ENCODE measurements at regions not wholly inside any gene's neighbourhood (a gene's known extent, or its start where the extent isn't known, plus 50 kb on each side); places are given as distances from the start of the nearest gene placed in this dataset.
A peak's percentile ranks its signal among the peaks of the same experiment; 100 is the strongest.

GRCh38 chr2:102922321-102922720, 160.5 kb downstream of the TMEM182 start:
- H3K4me3 ChIP-seq (ENCODE audit: low read length) = no peak overlapping the region
- no peak overlapping the region for H3K27ac ChIP-seq (ENCODE audit: low read depth, low read length)
- H3K9ac ChIP-seq (ENCODE audit: low read length) = no peak overlapping the region
- no peaks in the 10 kb centered on the region for H3K4me1 ChIP-seq (ENCODE audit: control insufficient read depth, insufficient read depth, low read length)
- H3K27me3 ChIP-seq (ENCODE audit: control insufficient read depth, insufficient read depth, low read length) = no peaks in the 10 kb centered on the region
- H3K36me3 ChIP-seq (ENCODE audit: control insufficient read depth, insufficient read depth, low read length) = no peaks in the 10 kb centered on the region

DNA sequence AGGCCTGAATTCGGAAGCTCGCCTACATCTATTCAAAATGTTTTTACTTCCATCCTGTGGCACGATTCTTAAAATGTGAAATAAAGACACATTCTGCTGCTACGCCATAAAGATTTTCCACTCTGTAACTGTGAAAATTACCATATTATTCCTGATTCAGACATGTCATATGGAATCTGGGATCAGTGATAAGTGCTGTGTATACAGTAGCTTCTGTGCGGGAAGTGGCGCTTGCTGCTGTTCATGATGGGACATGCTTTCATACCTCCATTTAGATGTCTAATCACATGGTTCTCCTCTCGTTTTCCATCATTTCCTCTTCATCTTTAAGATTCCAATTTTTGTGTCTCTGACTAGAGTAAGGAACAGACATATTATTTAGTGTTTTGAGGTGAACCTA, 163.2 kb downstream of the TMEM182 start:
- no peaks in the 10 kb centered on the region for H3K27me3 ChIP-seq (ENCODE audit: control insufficient read depth, insufficient read depth, low read length)
- no peaks in the 10 kb centered on the region for H3K36me3 ChIP-seq (ENCODE audit: control insufficient read depth, insufficient read depth, low read length)
- no peak overlapping the region for H3K4me3 ChIP-seq (ENCODE audit: low read length)
- no peak overlapping the region for H3K9ac ChIP-seq (ENCODE audit: low read length)
- H3K4me1 ChIP-seq (ENCODE audit: control insufficient read depth, insufficient read depth, low read length) = no peaks in the 10 kb centered on the region
- H3K27ac ChIP-seq (ENCODE audit: low read depth, low read length) = no peak overlapping the region

DNA sequence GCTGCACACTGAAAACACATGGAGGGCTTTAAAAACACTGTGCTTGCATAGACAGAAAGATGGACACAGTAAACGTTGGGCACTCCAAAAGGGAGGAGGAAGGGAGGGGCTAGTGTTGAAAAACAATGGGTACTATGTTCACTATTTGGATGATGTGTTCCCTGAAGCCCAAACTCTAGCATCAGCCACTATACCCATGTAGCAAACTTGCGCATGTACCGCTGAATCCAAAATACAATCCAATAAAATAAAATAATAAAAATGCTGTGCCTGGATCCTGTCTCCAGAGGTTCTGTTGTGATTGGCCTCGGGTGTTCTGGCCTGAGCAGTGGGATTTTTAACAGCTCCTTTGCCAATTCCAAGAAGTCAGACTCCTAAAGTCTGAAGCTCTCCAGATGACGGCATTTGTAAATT, 166.0 kb downstream of the TMEM182 start:
- Histone ChIP-seq H3K9ac (ENCODE audit: low read length) (no peak overlapping the region), H3K27ac (ENCODE audit: low read depth, low read length) (peak overlapping the region; percentile 60), H3K36me3 (ENCODE audit: control insufficient read depth, insufficient read depth, low read length) (no peaks in the 10 kb centered on the region), H3K4me3 (ENCODE audit: low read length) (no peak overlapping the region), H3K27me3 (ENCODE audit: control insufficient read depth, insufficient read depth, low read length) (no peaks in the 10 kb centered on the region), H3K4me1 (ENCODE audit: control insufficient read depth, insufficient read depth, low read length) (no peaks in the 10 kb centered on the region)

DNA sequence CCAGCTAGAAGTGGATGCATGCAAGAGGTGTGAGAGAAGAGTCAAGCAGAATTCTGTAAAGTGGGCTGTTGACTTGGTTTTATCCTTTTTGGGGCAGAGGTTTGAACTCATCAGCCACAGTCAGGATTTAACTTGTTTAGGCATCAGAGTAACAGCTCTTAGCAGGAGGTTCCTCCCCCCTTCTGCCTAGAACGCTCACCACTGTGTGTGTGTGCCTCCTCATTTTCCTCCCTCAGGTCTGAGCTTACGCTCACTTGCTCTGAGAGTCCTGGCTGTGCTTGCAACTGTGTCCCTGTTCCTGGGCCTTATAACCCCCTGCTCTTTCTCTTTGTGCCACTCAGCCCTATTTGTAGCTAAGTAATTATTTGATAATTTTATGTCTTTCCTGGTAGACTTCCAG, 167.9 kb downstream of the TMEM182 start:
- Histone ChIP-seq H3K9ac (ENCODE audit: low read length) (no peak overlapping the region), H3K4me3 (ENCODE audit: low read length) (no peak overlapping the region), H3K36me3 (ENCODE audit: control insufficient read depth, insufficient read depth, low read length) (no peaks in the 10 kb centered on the region)

GRCh38 chr2:102932501-102932900, 170.7 kb downstream of the TMEM182 start:
- H3K27me3 ChIP-seq (ENCODE audit: control insufficient read depth, insufficient read depth, low read length) = no peaks in the 10 kb centered on the region
- H3K36me3 ChIP-seq (ENCODE audit: control insufficient read depth, insufficient read depth, low read length) = no peaks in the 10 kb centered on the region
- H3K9ac ChIP-seq (ENCODE audit: low read length) = no peak overlapping the region
- H3K4me3 ChIP-seq (ENCODE audit: low read length) = no peak overlapping the region
- no peak overlapping the region for H3K27ac ChIP-seq (ENCODE audit: low read depth, low read length)
- no peaks in the 10 kb centered on the region for H3K4me1 ChIP-seq (ENCODE audit: control insufficient read depth, insufficient read depth, low read length)

More for the DNA sequence above, 167.9 kb downstream of the TMEM182 start:
- Histone ChIP-seq H3K27me3 (ENCODE audit: control insufficient read depth, insufficient read depth, low read length) (no peaks in the 10 kb centered on the region), H3K27ac (ENCODE audit: low read depth, low read length) (no peak overlapping the region), H3K4me1 (ENCODE audit: control insufficient read depth, insufficient read depth, low read length) (no peaks in the 10 kb centered on the region)

- H3K27me3 ChIP-seq (ENCODE audit: control insufficient read depth, insufficient read depth, low read length) = no peaks in the 10 kb centered on the region
- no peaks in the 10 kb centered on the region for H3K4me1 ChIP-seq (ENCODE audit: control insufficient read depth, insufficient read depth, low read length)
These were observed 177.4 kb downstream of the TMEM182 start for GRCh38 chr2:102939207-102939606.

GRCh38 chr2:102940684-102941083, 178.9 kb downstream of the TMEM182 start:
- Histone ChIP-seq H3K4me1 (ENCODE audit: control insufficient read depth, insufficient read depth, low read length) (no peaks in the 10 kb centered on the region), H3K4me3 (ENCODE audit: low read length) (no peak overlapping the region), H3K9ac (ENCODE audit: low read length) (no peak overlapping the region), H3K27me3 (ENCODE audit: control insufficient read depth, insufficient read depth, low read length) (no peaks in the 10 kb centered on the region), H3K36me3 (ENCODE audit: control insufficient read depth, insufficient read depth, low read length) (no peaks in the 10 kb centered on the region), H3K27ac (ENCODE audit: low read depth, low read length) (no peak overlapping the region)

More at GRCh38 chr2:102939207-102939606, 177.4 kb downstream of the TMEM182 start:
- no peak overlapping the region for H3K27ac ChIP-seq (ENCODE audit: low read depth, low read length)
- H3K4me3 ChIP-seq (ENCODE audit: low read length) = no peak overlapping the region
- no peak overlapping the region for H3K9ac ChIP-seq (ENCODE audit: low read length)
- no peaks in the 10 kb centered on the region for H3K36me3 ChIP-seq (ENCODE audit: control insufficient read depth, insufficient read depth, low read length)

DNA sequence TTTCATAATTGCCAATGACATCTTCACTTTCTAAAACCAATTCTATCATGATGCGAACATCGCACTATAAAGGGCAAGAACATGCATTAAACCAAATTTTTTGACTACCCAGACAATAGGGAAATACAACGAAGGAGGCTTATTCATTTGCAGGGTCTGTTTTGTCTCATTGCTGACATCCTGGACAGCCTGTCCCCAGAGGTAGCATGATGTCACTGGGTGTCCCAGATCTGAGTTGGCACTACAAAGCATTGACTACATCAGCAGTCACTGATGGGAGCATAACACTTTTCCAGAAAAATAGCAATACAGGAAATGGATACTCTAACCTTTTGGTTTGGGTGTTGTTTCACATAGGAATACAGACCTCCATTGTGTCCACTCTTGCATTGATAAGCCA, 180.3 kb downstream of the TMEM182 start:
- Histone ChIP-seq H3K27ac (ENCODE audit: low read depth, low read length) (no peak overlapping the region), H3K4me1 (ENCODE audit: control insufficient read depth, insufficient read depth, low read length) (no peaks in the 10 kb centered on the region), H3K4me3 (ENCODE audit: low read length) (no peak overlapping the region), H3K27me3 (ENCODE audit: control insufficient read depth, insufficient read depth, low read length) (no peaks in the 10 kb centered on the region), H3K9ac (ENCODE audit: low read length) (no peak overlapping the region), H3K36me3 (ENCODE audit: control insufficient read depth, insufficient read depth, low read length) (no peaks in the 10 kb centered on the region)

DNA sequence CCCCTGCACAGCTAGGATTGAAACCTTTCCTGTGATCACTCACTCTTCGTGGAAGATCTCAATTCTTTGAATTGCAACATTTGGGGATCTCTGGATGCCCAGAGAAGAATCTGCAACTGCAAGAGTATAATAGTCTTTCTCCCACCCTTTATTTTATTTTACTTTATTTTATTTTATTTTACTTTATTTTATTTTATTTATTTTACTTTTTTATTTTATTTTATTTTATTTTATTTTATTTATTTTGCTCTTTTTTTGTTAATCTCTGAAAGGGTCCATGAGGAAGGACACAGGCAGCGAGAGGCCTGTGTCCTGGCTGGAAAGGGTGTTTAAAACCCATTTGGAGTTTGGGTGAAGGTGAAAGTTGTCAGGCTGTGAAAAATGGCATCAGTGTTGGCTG, 181.4 kb downstream of the TMEM182 start:
- Histone ChIP-seq H3K27ac (ENCODE audit: low read depth, low read length) (no peak overlapping the region), H3K4me1 (ENCODE audit: control insufficient read depth, insufficient read depth, low read length) (no peaks in the 10 kb centered on the region), H3K27me3 (ENCODE audit: control insufficient read depth, insufficient read depth, low read length) (no peaks in the 10 kb centered on the region), H3K4me3 (ENCODE audit: low read length) (no peak overlapping the region), H3K9ac (ENCODE audit: low read length) (no peak overlapping the region), H3K36me3 (ENCODE audit: control insufficient read depth, insufficient read depth, low read length) (no peaks in the 10 kb centered on the region)

- no peak overlapping the region for H3K27ac ChIP-seq (ENCODE audit: low read depth, low read length)
- H3K4me1 ChIP-seq (ENCODE audit: control insufficient read depth, insufficient read depth, low read length) = no peaks in the 10 kb centered on the region
- H3K27me3 ChIP-seq (ENCODE audit: control insufficient read depth, insufficient read depth, low read length) = no peaks in the 10 kb centered on the region
- H3K36me3 ChIP-seq (ENCODE audit: control insufficient read depth, insufficient read depth, low read length) = no peaks in the 10 kb centered on the region
- H3K4me3 ChIP-seq (ENCODE audit: low read length) = no peak overlapping the region
- no peak overlapping the region for H3K9ac ChIP-seq (ENCODE audit: low read length)
These were observed 188.6 kb downstream of the TMEM182 start for GRCh38 chr2:102950371-102950946.

DNA sequence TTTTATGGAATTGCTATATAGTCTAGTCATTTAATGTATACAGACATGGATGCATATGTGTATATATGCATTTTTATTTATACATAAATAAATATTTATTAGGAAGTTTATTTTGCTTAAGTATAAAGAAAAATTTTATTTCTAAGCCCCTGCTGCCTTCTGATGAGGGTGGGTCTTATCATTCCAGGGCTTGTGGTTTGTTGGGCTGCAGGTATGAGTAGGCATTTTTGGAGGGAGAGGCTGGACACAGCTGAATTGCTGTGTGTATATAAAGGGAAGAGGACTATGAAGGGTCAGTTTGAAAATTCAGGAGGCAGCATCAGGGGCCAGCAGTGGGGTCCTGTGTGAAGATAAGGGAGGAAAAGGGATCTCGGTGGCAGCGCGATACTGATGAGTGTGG, 189.4 kb downstream of the TMEM182 start:
- Histone ChIP-seq H3K27ac (ENCODE audit: low read depth, low read length) (no peak overlapping the region), H3K4me3 (ENCODE audit: low read length) (no peak overlapping the region), H3K4me1 (ENCODE audit: control insufficient read depth, insufficient read depth, low read length) (no peaks in the 10 kb centered on the region), H3K9ac (ENCODE audit: low read length) (no peak overlapping the region), H3K36me3 (ENCODE audit: control insufficient read depth, insufficient read depth, low read length) (no peaks in the 10 kb centered on the region), H3K27me3 (ENCODE audit: control insufficient read depth, insufficient read depth, low read length) (no peaks in the 10 kb centered on the region)

DNA sequence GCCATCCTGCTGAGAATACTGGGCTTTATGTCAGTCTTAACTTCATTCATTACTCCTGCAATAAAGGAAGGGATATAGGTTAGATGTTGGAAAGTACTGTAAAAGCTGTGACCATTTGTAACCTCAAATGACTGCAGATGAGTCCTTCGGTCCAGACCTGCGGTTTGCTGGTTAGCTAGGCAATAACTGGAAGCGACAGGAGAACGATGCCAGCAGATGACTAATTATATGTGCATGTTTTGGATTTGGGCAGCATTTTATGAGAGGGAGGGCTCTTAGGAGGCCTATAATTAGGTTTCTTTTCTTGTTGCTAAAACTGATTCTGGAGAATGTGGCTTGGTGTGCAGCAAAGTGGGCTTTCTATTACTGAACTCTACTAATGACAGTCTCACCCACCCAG, 205.6 kb downstream of the TMEM182 start:
- H3K4me1 ChIP-seq (ENCODE audit: control insufficient read depth, insufficient read depth, low read length) = no peaks in the 10 kb centered on the region
- no peak overlapping the region for H3K27ac ChIP-seq (ENCODE audit: low read depth, low read length)
- H3K9ac ChIP-seq (ENCODE audit: low read length) = no peak overlapping the region
- no peaks in the 10 kb centered on the region for H3K27me3 ChIP-seq (ENCODE audit: control insufficient read depth, insufficient read depth, low read length)
- H3K4me3 ChIP-seq (ENCODE audit: low read length) = no peak overlapping the region
- H3K36me3 ChIP-seq (ENCODE audit: control insufficient read depth, insufficient read depth, low read length) = no peaks in the 10 kb centered on the region

- no peaks in the 10 kb centered on the region for H3K36me3 ChIP-seq (ENCODE audit: control insufficient read depth, insufficient read depth, low read length)
- H3K9ac ChIP-seq (ENCODE audit: low read length) = no peak overlapping the region
- no peak overlapping the region for H3K4me3 ChIP-seq (ENCODE audit: low read length)
- no peaks in the 10 kb centered on the region for H3K4me1 ChIP-seq (ENCODE audit: control insufficient read depth, insufficient read depth, low read length)
- H3K27me3 ChIP-seq (ENCODE audit: control insufficient read depth, insufficient read depth, low read length) = no peaks in the 10 kb centered on the region
- H3K27ac ChIP-seq (ENCODE audit: low read depth, low read length) = no peak overlapping the region
These were observed 206.5 kb downstream of the TMEM182 start for GRCh38 chr2:102968375-102968774.

Data from rectal smooth muscle tissue (tissue), 1 donor.